Endothelial cell of umbilical vein (primary cell): ENCODE measurements at regions not wholly inside any gene's neighbourhood (a gene's known extent, or its start where the extent isn't known, plus 50 kb on each side); places are given as distances from the start of the nearest gene placed in this dataset.

Source experiments
- BruUV-seq: library from RNA; stranded (reverse); fragments of 400-500 nt; replicated peaks from 2 replicates; lab custom pipeline; 2021; lab: Mats Ljungman, UMichigan
- CTCF ChIA-PET: fragments of 300-600, 350-600 bp; sonication (Branson Sonifier 250); formaldehyde crosslinking; loops from one replicate; lab custom pipeline; 2021; ENCODE audit warnings: antibody characterized with exemption, inconsistent platforms; lab: Charles Lee
- POLR2A ChIA-PET: fragments of 300-600, 350-600 bp; sonication (Branson Sonifier 250); formaldehyde crosslinking; loops from one replicate; lab custom pipeline; 2021; ENCODE audit warnings: antibody characterized with exemption, inconsistent platforms; lab: Charles Lee
- DNase-seq: peaks from one replicate; pipeline ENCODE4 v3.0.0-alpha.2; 2011; ENCODE audit warnings: low read depth, low spot score
- FAIRE-seq: peaks from 2 replicates; lab custom pipeline; 2011; peaks lifted over from hg19 to GRCh38; lab: Jason Lieb, UNC
- H2AFZ ChIP-seq: 2 replicates; pipeline ENCODE4 v1.6.0; 2012; ENCODE audit warnings: low read depth, low read length, control low read depth, inconsistent platforms
- H3K27ac ChIP-seq: 2 replicates; pipeline ENCODE4 v1.5.1; 2011; ENCODE audit warnings: low read depth, mild to moderate bottlenecking, control low read depth, low read length, moderate library complexity; ENCODE audit not compliant: insufficient read depth
- H3K27me3 ChIP-seq, 2 experiments: 2 replicates each; pipeline versions ENCODE4 v1.6.0 to v1.6.1; 2011; ENCODE audit warnings: low read length in 2 of 2, mixed read lengths in 1 of 2; ENCODE audit not compliant: control insufficient read depth in 2 of 2, insufficient read depth in 2 of 2
- H3K36me3 ChIP-seq, 2 experiments: 2 replicates in 1 of 2; 3 replicates in 1 of 2; pipeline ENCODE4 v1.5.1; 2011; ENCODE audit warnings: low read length in 2 of 2, mild to moderate bottlenecking in 1 of 2, moderate library complexity in 1 of 2; ENCODE audit not compliant: control insufficient read depth in 2 of 2, insufficient read depth in 2 of 2; ENCODE audit errors: extremely low read depth in 1 of 2
- H3K4me1 ChIP-seq: 3 replicates; pipeline ENCODE4 v1.5.1; 2011; ENCODE audit warnings: mild to moderate bottlenecking, low read length; ENCODE audit not compliant: control insufficient read depth, insufficient read depth; ENCODE audit errors: extremely low read depth
- H3K4me2 ChIP-seq: 2 replicates; pipeline ENCODE4 v1.6.1; 2011; ENCODE audit warnings: low read length, control low read depth, mixed read lengths; ENCODE audit not compliant: insufficient read depth
- H3K4me3 ChIP-seq, 3 experiments: fragments of 200-600 bp in 1 of 3; sonication (generic), shearing (Covaris generic) in 1 of 3; replicated peaks in 1 of 3; 2 replicates each; pipeline ENCODE4 v1.5.1; 2011 to 2016; ENCODE audit warnings: control low read depth in 3 of 3, low read length in 3 of 3, mild to moderate bottlenecking in 2 of 3, inconsistent platforms in 1 of 3, low read depth in 1 of 3, moderate library complexity in 1 of 3; ENCODE audit not compliant: insufficient read depth in 1 of 3
- H3K79me2 ChIP-seq: 2 replicates; pipeline ENCODE4 v1.6.0; 2012; ENCODE audit warnings: low read length, inconsistent platforms; ENCODE audit not compliant: control insufficient read depth, insufficient read depth
- H3K9ac ChIP-seq: replicated peaks from 2 replicates; pipeline ENCODE3; 2011; ENCODE audit warnings: low read length, control low read depth; ENCODE audit not compliant: insufficient read depth; ENCODE audit errors: extremely low read depth
- H3K9me1 ChIP-seq: replicated peaks from 3 replicates; pipeline ENCODE4 v1.6.0; 2011; ENCODE audit warnings: mild to moderate bottlenecking, low read length; ENCODE audit not compliant: control insufficient read depth, insufficient read depth; ENCODE audit errors: extremely low read depth
- H3K9me3 ChIP-seq: replicated peaks from 2 replicates; pipeline ENCODE4 v1.5.1; 2012; ENCODE audit warnings: low read length, inconsistent platforms; ENCODE audit not compliant: control insufficient read depth, insufficient read depth
- H4K20me1 ChIP-seq: replicated peaks from 2 replicates; pipeline ENCODE3; 2011; ENCODE audit warnings: mild to moderate bottlenecking, low read length; ENCODE audit not compliant: control insufficient read depth, insufficient read depth; ENCODE audit errors: extremely low read depth
- EZH2 ChIP-seq: IDR thresholded peaks from 2 replicates; pipeline ENCODE4 v1.6.1; 2012; ENCODE audit warnings: borderline replicate concordance, low read depth, mild to moderate bottlenecking, moderate library complexity, low read length, inconsistent platforms; ENCODE audit not compliant: severe bottlenecking
- FOS ChIP-seq: IDR thresholded peaks from 2 replicates; pipeline ENCODE4 v1.6.1; 2011; ENCODE audit warnings: mild to moderate bottlenecking, low read length, moderate library complexity, borderline replicate concordance; ENCODE audit not compliant: insufficient read depth
- GATA2 ChIP-seq: IDR thresholded peaks from 2 replicates; pipeline ENCODE4 v1.7.0; 2011; ENCODE audit warnings: low read depth, mild to moderate bottlenecking, moderate library complexity, mixed read lengths, low read length; ENCODE audit not compliant: insufficient read length, insufficient read depth
- MAX ChIP-seq: IDR thresholded peaks from 2 replicates; pipeline ENCODE4 v1.6.1; 2011; ENCODE audit not compliant: insufficient read depth, insufficient read length
- MYC ChIP-seq: IDR thresholded peaks from one replicate; pipeline ENCODE4 v1.6.1; 2011; ENCODE audit warnings: mild to moderate bottlenecking, low read depth, low read length
- POLR2A ChIP-seq: IDR thresholded peaks from 2 replicates; pipeline ENCODE4 v1.6.1; 2012; ENCODE audit warnings: low read depth, mild to moderate bottlenecking, control low read depth, low read length
- dilution Hi-C: fragments of 300-500 bp; cut with MboI; formaldehyde crosslinking; loops from one replicate; pipeline ENCODE4 v1.15.0; 2019; ENCODE audit warnings: low sequenced_read_pairs; ENCODE audit not compliant: extremely low pct_ligation_motif_present
- intact Hi-C: fragments of 100-400 bp; cut with micrococcal nuclease; formaldehyde crosslinking; loops from one replicate; pipeline ENCODE4 v1.10.0; 2022

DNA sequence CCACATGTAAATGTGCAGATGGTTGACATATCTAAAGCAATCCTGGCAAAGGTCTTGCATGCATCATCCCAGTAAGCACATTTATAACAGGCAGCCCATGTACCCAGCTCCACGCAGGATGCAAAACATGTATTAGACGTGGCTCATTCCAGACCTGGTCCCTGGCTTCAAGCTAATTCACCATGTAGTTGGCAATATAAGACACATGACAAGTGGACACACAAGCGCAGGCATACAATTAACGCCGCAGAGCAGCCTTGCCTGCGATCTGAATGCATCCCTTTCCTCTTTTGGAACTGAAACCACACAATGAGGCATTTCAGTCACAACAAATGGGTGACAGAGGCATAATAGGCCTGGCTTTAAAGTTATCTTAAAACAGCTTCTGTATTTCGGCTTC lies 114.5 kb upstream of the TRIM2 start:
- H3K27ac ChIP-seq: no peak overlapping the region
- no peak overlapping the region for H3K4me3 ChIP-seq
- no peak overlapping the region for H3K4me2 ChIP-seq
- H2AFZ ChIP-seq: no peak overlapping the region
- no peaks in the 10 kb centered on the region for H4K20me1 ChIP-seq
- dilution Hi-C loops: no loop called here
- H3K9me1 ChIP-seq: no peaks in the 10 kb centered on the region
- no peaks in the 10 kb centered on the region for H3K36me3 ChIP-seq
- no TSS peak for BruUV-seq
- no peak overlapping the region for H3K9ac ChIP-seq
- no peaks in the 10 kb centered on the region for H3K9me3 ChIP-seq
- DNase-seq (no peak), FAIRE-seq (no peak)
- H3K4me1 ChIP-seq: no peaks in the 10 kb centered on the region
- ChIA-PET POLR2A (no interaction called here), CTCF (interaction anchor here (0.8 to 3.1 kb wide), 4 partner anchors 10 to 243 kb away, joined by 3 to 15 read pairs (median 6); no protein-coding TSS in a partner anchor)
- no peaks in the 10 kb centered on the region for H3K79me2 ChIP-seq
- no peak for TF ChIP-seq FOS
- no peak for TF ChIP-seq MYC
- H3K27me3 ChIP-seq: peaks cover 7 to 8% of the 10 kb centered on the region in 2 experiments
- intact Hi-C loops: loop anchor here (10.0 kb wide), 1 partner anchor 155 kb away; the partner anchor contains the start of gene FHDC1

- H2AFZ ChIP-seq: no peak overlapping the region
- H3K79me2 ChIP-seq: no peaks in the 10 kb centered on the region
- no peaks in the 10 kb centered on the region for H4K20me1 ChIP-seq
- POLR2A ChIA-PET: no interaction called here
- H3K4me1 ChIP-seq: no peaks in the 10 kb centered on the region
- BruUV-seq: no TSS peak
- no peak overlapping the region for H3K4me2 ChIP-seq
- DNase-seq: no peak
- peaks cover 7 to 8% of the 10 kb centered on the region in 2 experiments for H3K27me3 ChIP-seq
- no peak overlapping the region for H3K4me3 ChIP-seq
- dilution Hi-C loops (no loop called here), intact Hi-C loops (no loop called here)
- no peaks in the 10 kb centered on the region for H3K9me3 ChIP-seq
- CTCF ChIA-PET: interaction anchor here (1.3 to 3.1 kb wide), 3 partner anchors 16 to 243 kb away, joined by 6 to 15 read pairs (median 6); no protein-coding TSS in a partner anchor
- no peak overlapping the region for H3K9ac ChIP-seq
- H3K36me3 ChIP-seq: no peaks in the 10 kb centered on the region
- FAIRE-seq: no peak
- H3K9me1 ChIP-seq: no peaks in the 10 kb centered on the region
- no peak for TF ChIP-seq GATA2
- TF ChIP-seq FOS: no peak
- TF ChIP-seq MYC: no peak
- TF ChIP-seq MAX: no peak
- TF ChIP-seq EZH2: no peak
- TF ChIP-seq POLR2A: no peak
- H3K27ac ChIP-seq: no peak overlapping the region
These were observed 114.1 kb upstream of the TRIM2 start for GRCh38 chr4:153090181-153090580.
